Mucosa of rectum (tissue), 2 donors: ENCODE measurements at regions not wholly inside any gene's neighbourhood (a gene's known extent, or its start where the extent isn't known, plus 50 kb on each side); places are given as distances from the start of the nearest gene placed in this dataset.
"Not testable (repeated sequence)": the region's sequence is repeated elsewhere in the genome, so short reads cannot be mapped to it uniquely, and the experiment has no call there.

Experiments used
- H3K27ac ChIP-seq, 2 donors: one replicate each; pipeline ENCODE4 v1.7.0; 2013; ENCODE audit warnings: inconsistent platforms in 2 of 2, low read depth in 2 of 2, low read length in 2 of 2
- H3K27me3 ChIP-seq, 2 donors: one replicate each; pipeline ENCODE4 v1.7.0; 2013; ENCODE audit warnings: low read length in 2 of 2; ENCODE audit not compliant: control insufficient read depth in 2 of 2, insufficient read depth in 2 of 2
- H3K36me3 ChIP-seq, 2 donors: one replicate each; pipeline ENCODE4 v1.7.0; 2013; ENCODE audit warnings: low read length in 2 of 2; ENCODE audit not compliant: control insufficient read depth in 2 of 2, insufficient read depth in 2 of 2
- H3K4me1 ChIP-seq, 2 donors: one replicate each; pipeline ENCODE4 v1.7.0; 2013; ENCODE audit warnings: low read length in 2 of 2, mild to moderate bottlenecking in 1 of 2; ENCODE audit not compliant: control insufficient read depth in 2 of 2, insufficient read depth in 2 of 2
- H3K4me3 ChIP-seq, 2 donors: one replicate each; pipeline ENCODE4 v1.7.0; 2013; ENCODE audit warnings: low read length in 2 of 2
- H3K9ac ChIP-seq, 2 donors: one replicate each; pipeline ENCODE4 v1.7.0; 2013; ENCODE audit warnings: low read length in 2 of 2, low read depth in 1 of 2, mild to moderate bottlenecking in 1 of 2
- H3K9me3 ChIP-seq, 2 donors: one replicate each; pipeline ENCODE4 v1.7.0; 2013; ENCODE audit warnings: low read length in 2 of 2; ENCODE audit not compliant: control insufficient read depth in 2 of 2
- donor health status: healthy.
- donor health status: Normal muscosa, but diverticular disease.

GRCh38 chr2:131614539-131614938, 86.9 kb downstream of the CCDC74A start:
- H3K9ac ChIP-seq, H3K27ac ChIP-seq, H3K27me3 ChIP-seq, H3K4me1 ChIP-seq, H3K4me3 ChIP-seq, H3K36me3 ChIP-seq, H3K9me3 ChIP-seq: not testable (repeated sequence)

GRCh38 chr2:131618320-131618719, 90.6 kb downstream of the CCDC74A start:
- H3K4me3 ChIP-seq, H3K4me1 ChIP-seq, H3K9me3 ChIP-seq, H3K27ac ChIP-seq, H3K9ac ChIP-seq, H3K36me3 ChIP-seq, H3K27me3 ChIP-seq: not testable (repeated sequence)

- not testable (repeated sequence) for H3K9me3 ChIP-seq, H3K27me3 ChIP-seq, H3K27ac ChIP-seq, H3K4me3 ChIP-seq, H3K4me1 ChIP-seq, H3K36me3 ChIP-seq, H3K9ac ChIP-seq
These were observed 95.2 kb downstream of the CCDC74A start for GRCh38 chr2:131622874-131623273.

GRCh38 chr2:131626011-131626410, 98.3 kb downstream of the CCDC74A start:
- H3K9ac ChIP-seq, H3K27me3 ChIP-seq, H3K4me1 ChIP-seq, H3K9me3 ChIP-seq, H3K4me3 ChIP-seq, H3K27ac ChIP-seq, H3K36me3 ChIP-seq: not testable (repeated sequence)

GRCh38 chr2:131626565-131626964, 98.9 kb downstream of the CCDC74A start:
- not testable (repeated sequence) for H3K4me1 ChIP-seq, H3K27me3 ChIP-seq, H3K36me3 ChIP-seq, H3K27ac ChIP-seq, H3K9me3 ChIP-seq, H3K4me3 ChIP-seq, H3K9ac ChIP-seq

- not testable (repeated sequence) for H3K9me3 ChIP-seq, H3K36me3 ChIP-seq, H3K4me1 ChIP-seq, H3K9ac ChIP-seq, H3K27me3 ChIP-seq, H3K4me3 ChIP-seq, H3K27ac ChIP-seq
These were observed 100.1 kb downstream of the CCDC74A start for GRCh38 chr2:131627777-131628176.

- H3K27me3 ChIP-seq, H3K9ac ChIP-seq, H3K27ac ChIP-seq, H3K4me3 ChIP-seq, H3K36me3 ChIP-seq, H3K4me1 ChIP-seq, H3K9me3 ChIP-seq: not testable (repeated sequence)
These were observed 104.0 kb downstream of the CCDC74A start for GRCh38 chr2:131631648-131632047.

GRCh38 chr2:131633405-131633804, 105.7 kb downstream of the CCDC74A start:
- not testable (repeated sequence) for H3K9me3 ChIP-seq, H3K9ac ChIP-seq, H3K27me3 ChIP-seq, H3K4me3 ChIP-seq, H3K4me1 ChIP-seq, H3K36me3 ChIP-seq, H3K27ac ChIP-seq

- not testable (repeated sequence) for H3K4me1 ChIP-seq, H3K27me3 ChIP-seq, H3K27ac ChIP-seq, H3K9me3 ChIP-seq, H3K9ac ChIP-seq, H3K36me3 ChIP-seq, H3K4me3 ChIP-seq
These were observed 106.4 kb downstream of the CCDC74A start for GRCh38 chr2:131633827-131634695.

GRCh38 chr2:131635611-131636010, 107.9 kb downstream of the CCDC74A start:
- Histone ChIP-seq H3K27me3 (no peaks in the 10 kb centered on the region), H3K4me3 (no peak overlapping the region), H3K9me3 (no peaks in the 10 kb centered on the region), H3K4me1 (no peaks in the 10 kb centered on the region), H3K36me3 (no peaks in the 10 kb centered on the region), H3K27ac (no peak overlapping the region), H3K9ac (no peak overlapping the region)
